HEK293T (cell line): ENCODE measurements at regions not wholly inside any gene's neighbourhood (a gene's known extent, or its start where the extent isn't known, plus 50 kb on each side); places are given as distances from the start of the nearest gene placed in this dataset.

Source experiments
- CTCF ChIA-PET: fragments of 350-600 bp; formaldehyde crosslinking; extraction: SDS; loops from one replicate; lab custom pipeline; 2021; ENCODE audit warnings: antibody characterized with exemption, inconsistent platforms; lab: Yijun Ruan, JAX
- POLR2A ChIA-PET: fragments of 350-600 bp; formaldehyde crosslinking; extraction: SDS; loops from one replicate; lab custom pipeline; 2020; ENCODE audit warnings: antibody characterized with exemption, inconsistent platforms; lab: Yijun Ruan, JAX
- DNase-seq: peaks from one replicate; pipeline ENCODE4 v3.0.0; 2012; ENCODE audit warnings: mixed read lengths; ENCODE audit errors: extremely low spot score
- ARNT ChIP-seq: fragments of 450-650 bp; IDR thresholded peaks from 2 replicates; pipeline ENCODE4 v1.6.1; 2017; ENCODE audit warnings: mild to moderate bottlenecking
- BHLHE40 ChIP-seq: fragments of 450-650 bp; IDR thresholded peaks from 2 replicates; pipeline ENCODE4 v1.6.1; 2016; ENCODE audit warnings: mild to moderate bottlenecking, moderate library complexity, borderline replicate concordance
- CTBP1 ChIP-seq: fragments of 450-650 bp; IDR thresholded peaks from 2 replicates; pipeline ENCODE4 v1.6.1; 2016; ENCODE audit warnings: borderline replicate concordance
- ELF4 ChIP-seq: fragments of 450-650 bp; IDR thresholded peaks from 2 replicates; pipeline ENCODE4 v1.6.1; 2017; ENCODE audit warnings: antibody characterized with exemption
- FOXA1 ChIP-seq: fragments of 450-650 bp; IDR thresholded peaks from 2 replicates; pipeline ENCODE4 v1.6.1; 2016; ENCODE audit warnings: mild to moderate bottlenecking
- FOXK2 ChIP-seq: fragments of 450-650 bp; IDR thresholded peaks from 2 replicates; pipeline ENCODE4 v1.6.1; 2016; ENCODE audit warnings: mild to moderate bottlenecking
- FOXM1 ChIP-seq: fragments of 450-650 bp; IDR thresholded peaks from 2 replicates; pipeline ENCODE4 v1.6.1; 2017; ENCODE audit warnings: mild to moderate bottlenecking, borderline replicate concordance
- HDGF ChIP-seq: fragments of 450-650 bp; IDR thresholded peaks from 2 replicates; pipeline ENCODE4 v1.6.1; 2017; ENCODE audit warnings: antibody characterized with exemption, borderline replicate concordance
- L3MBTL2 ChIP-seq: fragments of 450-650 bp; conservative IDR thresholded peaks from 2 replicates; pipeline ENCODE4 v1.6.1; 2016; ENCODE audit warnings: mild to moderate bottlenecking
- LEF1 ChIP-seq: fragments of 450-650 bp; IDR thresholded peaks from 2 replicates; pipeline ENCODE4 v1.6.1; 2017; ENCODE audit warnings: mild to moderate bottlenecking, borderline replicate concordance
- NFRKB ChIP-seq: fragments of 450-650 bp; IDR thresholded peaks from 2 replicates; pipeline ENCODE4 v1.6.1; 2016; ENCODE audit warnings: mild to moderate bottlenecking, moderate library complexity
- SP1 ChIP-seq: fragments of 450-650 bp; IDR thresholded peaks from 2 replicates; pipeline ENCODE4 v1.6.1; 2017
- SUZ12 ChIP-seq: fragments of 450-650 bp; IDR thresholded peaks from 2 replicates; pipeline ENCODE4 v1.6.1; 2016; ENCODE audit warnings: mild to moderate bottlenecking
- TARDBP ChIP-seq: fragments of 450-650 bp; IDR thresholded peaks from 2 replicates; pipeline ENCODE4 v1.6.1; 2016
- ZNF384 ChIP-seq: fragments of 450-650 bp; IDR thresholded peaks from 2 replicates; pipeline ENCODE4 v1.6.1; 2016
- TF ChIP-seq, protein P1 (sequence below): fragments of 450-650 bp; IDR thresholded peaks from 2 replicates; pipeline ENCODE4 v1.6.1; 2016

DNA sequence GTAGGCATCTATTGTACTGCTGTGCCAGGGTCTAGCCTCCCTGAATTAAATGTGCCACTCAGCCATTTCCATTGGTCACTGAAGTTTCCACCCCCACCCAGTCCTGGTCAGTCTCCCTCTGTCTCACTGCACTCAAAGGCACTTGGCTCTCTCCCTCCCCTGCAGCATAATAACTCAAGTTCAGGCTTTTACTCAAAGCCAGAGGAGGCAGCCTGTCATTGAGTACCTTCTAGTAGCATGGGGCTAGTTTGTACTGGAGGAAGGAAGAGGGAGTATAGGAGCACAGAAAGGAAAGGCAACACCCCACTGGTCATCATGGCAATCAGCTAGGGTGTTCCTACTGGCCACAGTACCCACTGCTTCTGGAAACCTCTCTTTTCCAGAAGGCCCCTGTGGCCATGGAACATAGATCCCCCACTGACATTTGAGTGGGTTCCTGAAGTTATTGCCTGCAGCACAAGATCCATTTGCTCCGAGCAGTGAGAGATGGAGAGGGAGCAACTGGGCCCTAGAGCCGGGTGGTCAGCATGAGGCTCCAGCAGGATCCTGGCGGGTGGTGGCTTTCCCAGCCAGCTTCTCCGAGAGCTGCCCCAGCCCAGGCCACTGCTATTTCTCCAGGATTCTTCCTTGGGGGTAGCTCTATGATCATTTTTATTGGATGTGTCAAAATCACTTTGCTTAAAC, 89.9 kb upstream of the CPEB4 start:
- POLR2A ChIA-PET = no interaction called here
- CTCF ChIA-PET = no interaction called here
- TF ChIP-seq SUZ12 = no peak
- DNase-seq = no peak

DNA sequence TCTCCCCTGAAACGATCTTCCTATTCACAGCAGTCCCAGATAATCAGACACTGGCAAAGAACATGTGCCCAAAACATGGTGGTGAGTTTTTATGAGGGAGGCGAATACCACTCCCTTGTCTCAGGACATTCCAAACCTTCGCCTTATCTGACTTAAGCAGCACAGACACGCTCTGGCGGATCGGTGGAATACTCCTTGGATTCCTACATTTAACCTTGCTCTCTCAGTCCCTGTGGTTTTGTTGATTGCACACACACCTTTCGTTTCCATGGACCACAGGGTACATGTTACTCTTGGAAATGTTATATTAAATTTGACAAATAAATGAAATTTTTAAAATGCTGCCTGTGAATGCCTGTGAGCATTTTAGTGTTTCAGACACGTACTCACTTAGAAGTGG, 87.8 kb upstream of the CPEB4 start:
- POLR2A ChIA-PET = no interaction called here
- CTCF ChIA-PET = no interaction called here
- TF ChIP-seq, protein P1, sequence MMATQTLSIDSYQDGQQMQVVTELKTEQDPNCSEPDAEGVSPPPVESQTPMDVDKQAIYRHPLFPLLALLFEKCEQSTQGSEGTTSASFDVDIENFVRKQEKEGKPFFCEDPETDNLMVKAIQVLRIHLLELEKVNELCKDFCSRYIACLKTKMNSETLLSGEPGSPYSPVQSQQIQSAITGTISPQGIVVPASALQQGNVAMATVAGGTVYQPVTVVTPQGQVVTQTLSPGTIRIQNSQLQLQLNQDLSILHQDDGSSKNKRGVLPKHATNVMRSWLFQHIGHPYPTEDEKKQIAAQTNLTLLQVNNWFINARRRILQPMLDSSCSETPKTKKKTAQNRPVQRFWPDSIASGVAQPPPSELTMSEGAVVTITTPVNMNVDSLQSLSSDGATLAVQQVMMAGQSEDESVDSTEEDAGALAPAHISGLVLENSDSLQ = no peak
- TF ChIP-seq L3MBTL2 (no peak), SP1 (no peak), TARDBP (no peak), FOXK2 (no peak), LEF1 (no peak), CTBP1 (no peak), FOXA1 (no peak), ARNT (no peak), ELF4 (no peak), NFRKB (no peak), FOXM1 (no peak), ZNF384 (no peak), BHLHE40 (no peak), HDGF (no peak), SUZ12 (no peak)
- DNase-seq = no peak

- no peak for TF ChIP-seq TARDBP
- TF ChIP-seq FOXK2 = no peak
- TF ChIP-seq NFRKB = no peak
- no peak for TF ChIP-seq L3MBTL2
- no peak for TF ChIP-seq SP1
- TF ChIP-seq ARNT = no peak
- no peak for TF ChIP-seq FOXM1
- TF ChIP-seq ZNF384 = no peak
- TF ChIP-seq SUZ12 = no peak
- no peak for TF ChIP-seq LEF1
- TF ChIP-seq BHLHE40 = no peak
- no peak for TF ChIP-seq FOXA1
- TF ChIP-seq, protein P1 = no peak
- no peak for TF ChIP-seq HDGF
- no peak for TF ChIP-seq ELF4
- TF ChIP-seq CTBP1 = no peak
Measured at GRCh38 chr5:173801006-173801405, 87.1 kb upstream of the CPEB4 start.

DNA sequence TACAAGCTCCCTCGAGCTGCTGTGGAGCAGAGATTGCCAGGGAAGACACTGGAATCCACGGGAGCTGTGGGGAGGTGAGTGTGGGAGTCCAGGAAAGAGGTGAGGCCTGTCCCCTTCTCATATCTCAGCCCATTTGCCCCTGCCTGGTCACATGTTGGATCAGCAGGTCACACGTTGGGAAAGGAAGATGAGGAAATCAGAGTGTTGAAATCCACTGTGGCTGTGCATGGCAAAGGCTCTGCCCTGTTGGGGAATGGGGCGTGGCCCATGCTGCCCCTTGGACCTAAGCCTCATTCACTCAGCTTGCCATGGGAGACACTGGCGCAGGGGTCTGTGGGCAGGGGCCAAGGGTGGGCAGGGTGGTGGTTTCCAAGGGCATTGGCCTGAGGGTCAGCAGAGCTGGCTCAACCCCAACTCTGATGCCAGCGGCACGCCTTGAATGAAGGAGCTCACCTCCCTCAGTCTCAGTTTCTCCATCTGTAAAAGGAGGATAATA, 85.4 kb upstream of the CPEB4 start:
- TF ChIP-seq ELF4 (no peak), FOXA1 (no peak), SP1 (no peak), FOXM1 (no peak), FOXK2 (no peak)
- POLR2A ChIA-PET = no interaction called here
- CTCF ChIA-PET = interaction anchor here (1.0 kb wide), 1 partner anchor 85 kb away, joined by 4 read pairs; the partner anchor contains the start of gene CPEB4
- no peak for DNase-seq

More at GRCh38 chr5:173801006-173801405, 87.1 kb upstream of the CPEB4 start:
- no peak for DNase-seq
- POLR2A ChIA-PET = no interaction called here
- CTCF ChIA-PET = no interaction called here

DNA sequence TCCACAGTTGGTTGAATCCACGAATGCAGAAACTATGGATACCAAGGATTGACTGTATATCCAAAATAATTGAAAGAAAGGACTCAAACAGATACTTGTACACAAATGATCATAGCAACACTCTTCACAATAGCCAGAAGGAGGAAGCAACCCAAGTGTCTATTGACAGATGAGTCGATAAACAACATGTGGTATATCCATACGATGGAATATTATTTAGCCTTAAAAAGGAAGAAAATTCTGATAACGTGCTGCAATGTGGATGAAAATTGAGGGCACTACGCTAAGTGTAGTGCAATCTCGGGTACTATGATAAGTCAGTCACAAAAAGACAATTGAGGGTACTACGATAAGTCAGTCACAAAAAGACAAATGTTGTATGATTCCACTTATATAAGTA, 83.6 kb upstream of the CPEB4 start:
- DNase-seq = no peak
- POLR2A ChIA-PET = no interaction called here
- TF ChIP-seq TARDBP (no peak), FOXK2 (no peak), ELF4 (no peak), CTBP1 (no peak)
- CTCF ChIA-PET = no interaction called here

DNA sequence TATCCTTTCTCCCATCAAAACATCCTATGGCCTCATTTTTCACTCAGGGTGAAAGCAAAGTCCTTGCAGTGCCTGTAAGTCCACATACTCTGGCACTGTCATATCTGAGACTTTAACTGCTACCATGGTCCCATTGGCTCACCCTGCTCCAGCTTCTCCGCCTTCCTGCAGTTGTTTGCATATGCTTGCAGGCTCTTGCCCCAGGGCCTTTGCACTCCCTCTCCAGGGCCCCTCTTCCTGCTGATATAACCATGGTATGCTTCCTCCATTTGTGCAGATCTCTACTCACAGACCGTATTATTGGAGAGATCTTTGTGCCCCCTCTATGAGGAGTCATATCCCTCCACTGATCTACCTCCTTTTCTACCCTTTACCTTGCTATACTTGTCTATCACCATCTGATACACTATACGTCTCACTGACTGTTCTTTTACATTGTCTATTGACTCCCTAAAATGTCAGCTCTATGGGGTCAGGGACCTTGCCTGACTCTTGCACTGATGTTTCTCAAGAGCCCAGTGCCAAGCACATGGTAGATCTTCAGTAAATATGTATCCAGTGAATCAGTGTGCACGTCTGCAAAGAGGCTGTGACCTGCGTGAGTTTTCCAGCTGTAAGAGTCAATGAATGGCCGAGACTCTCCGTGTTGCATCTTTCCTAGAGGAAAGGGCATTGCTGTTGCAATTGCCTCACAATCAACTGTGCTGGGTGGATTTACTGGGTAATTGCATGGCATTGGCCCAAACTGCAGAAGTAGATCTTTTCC, 81.7 kb upstream of the CPEB4 start:
- POLR2A ChIA-PET = no interaction called here
- no peak for DNase-seq
- TF ChIP-seq FOXK2 (no peak), L3MBTL2 (no peak), SUZ12 (no peak), FOXM1 (no peak), ARNT (no peak), HDGF (no peak), FOXA1 (no peak), TARDBP (no peak), NFRKB (no peak), SP1 (no peak), ELF4 (no peak), LEF1 (no peak), CTBP1 (no peak), BHLHE40 (no peak), ZNF384 (no peak)
- TF ChIP-seq, protein P1 = no peak
- CTCF ChIA-PET = no interaction called here
